Neural progenitor cell (in vitro differentiated cells): ENCODE measurements at regions not wholly inside any gene's neighbourhood (a gene's known extent, or its start where the extent isn't known, plus 50 kb on each side); places are given as distances from the start of the nearest gene placed in this dataset.

Experiments
- EZH2 ChIP-seq: fragments of 200-600 bp; sonication (generic); IDR thresholded peaks from 2 replicates; pipeline ENCODE4 v1.6.1; 2017; ENCODE audit warnings: antibody characterized with exemption, mild to moderate bottlenecking, moderate library complexity
- EZH2phosphoT487 ChIP-seq: fragments of 200-600 bp; sonication (generic); IDR thresholded peaks from 2 replicates; pipeline ENCODE4 v1.6.1; 2017; ENCODE audit warnings: antibody characterized with exemption
- TF ChIP-seq, protein P1 (sequence below): fragments of 200-600 bp; sonication (generic); IDR thresholded peaks from 2 replicates; pipeline ENCODE4 v1.5.1; 2017; ENCODE audit warnings: antibody characterized with exemption, mild to moderate bottlenecking

DNA sequence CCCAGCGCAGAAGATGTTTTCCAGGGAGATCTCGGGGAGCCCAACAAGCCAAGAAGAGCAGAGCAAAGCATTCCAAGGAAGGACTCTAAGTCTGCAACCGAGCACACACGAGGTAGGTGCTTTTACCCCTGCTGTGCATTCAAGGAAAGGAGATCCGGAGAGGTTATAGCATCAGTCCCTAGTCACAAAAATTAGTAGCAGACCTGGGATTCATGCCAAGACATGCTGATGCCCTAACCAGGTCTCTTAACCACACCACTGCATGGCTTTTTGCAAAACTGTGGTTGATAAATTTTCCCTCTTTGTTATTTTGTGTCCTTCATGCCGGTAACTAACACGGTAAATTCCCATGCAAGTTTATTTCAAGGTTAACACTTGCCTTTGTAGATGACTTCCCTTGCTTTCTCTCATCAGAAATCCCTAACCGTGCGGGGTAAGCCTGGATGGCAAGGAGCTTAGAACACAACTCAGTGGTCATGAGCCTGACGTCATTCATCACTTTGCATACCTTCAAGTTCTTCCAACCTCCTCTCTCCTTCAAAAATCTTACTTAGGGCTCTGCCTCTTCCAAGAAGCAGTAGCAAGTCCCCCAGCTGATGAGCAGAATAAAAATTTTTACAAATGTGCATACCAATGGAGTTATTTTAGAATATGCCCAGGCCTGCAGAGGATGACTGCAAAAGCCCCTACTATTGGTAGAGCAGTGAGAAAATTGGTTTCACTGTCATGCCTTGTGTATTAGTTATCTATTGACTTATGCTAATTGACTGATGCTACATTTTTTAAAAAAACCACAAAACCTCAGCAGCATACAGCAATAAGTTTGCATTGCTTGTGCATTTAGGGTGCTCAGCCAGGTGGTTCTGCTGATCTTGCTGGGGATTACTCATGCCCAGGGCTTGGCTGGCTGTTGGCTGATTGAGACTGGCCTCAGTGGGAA, 465.1 kb downstream of the MN1 start:
- TF ChIP-seq, protein P1, sequence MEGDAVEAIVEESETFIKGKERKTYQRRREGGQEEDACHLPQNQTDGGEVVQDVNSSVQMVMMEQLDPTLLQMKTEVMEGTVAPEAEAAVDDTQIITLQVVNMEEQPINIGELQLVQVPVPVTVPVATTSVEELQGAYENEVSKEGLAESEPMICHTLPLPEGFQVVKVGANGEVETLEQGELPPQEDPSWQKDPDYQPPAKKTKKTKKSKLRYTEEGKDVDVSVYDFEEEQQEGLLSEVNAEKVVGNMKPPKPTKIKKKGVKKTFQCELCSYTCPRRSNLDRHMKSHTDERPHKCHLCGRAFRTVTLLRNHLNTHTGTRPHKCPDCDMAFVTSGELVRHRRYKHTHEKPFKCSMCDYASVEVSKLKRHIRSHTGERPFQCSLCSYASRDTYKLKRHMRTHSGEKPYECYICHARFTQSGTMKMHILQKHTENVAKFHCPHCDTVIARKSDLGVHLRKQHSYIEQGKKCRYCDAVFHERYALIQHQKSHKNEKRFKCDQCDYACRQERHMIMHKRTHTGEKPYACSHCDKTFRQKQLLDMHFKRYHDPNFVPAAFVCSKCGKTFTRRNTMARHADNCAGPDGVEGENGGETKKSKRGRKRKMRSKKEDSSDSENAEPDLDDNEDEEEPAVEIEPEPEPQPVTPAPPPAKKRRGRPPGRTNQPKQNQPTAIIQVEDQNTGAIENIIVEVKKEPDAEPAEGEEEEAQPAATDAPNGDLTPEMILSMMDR = no peak
- TF ChIP-seq EZH2phosphoT487 (no peak), EZH2 (no peak)
